Sciatic nerve (tissue), 2 donors: ENCODE measurements at regions not wholly inside any gene's neighbourhood (a gene's known extent, or its start where the extent isn't known, plus 50 kb on each side); places are given as distances from the start of the nearest gene placed in this dataset.

Experiments used
- ATAC-seq: fragments of 200-7000 bp; cut with Tn5 transposase; one replicate; pipeline ENCODE4 v1.9.1; 2020; ENCODE audit warnings: mild to moderate bottlenecking, moderate library complexity
- DNase-seq: peaks from one replicate; pipeline ENCODE4 v3.0.0-alpha.2; 2020; ENCODE audit warnings: low spot score
- intact Hi-C: fragments of 100-400 bp; cut with DNase I; formaldehyde crosslinking; loops from one replicate; pipeline ENCODE4 v1.14.2; 2022
- donor health status: DM: no; HTN: no; CAD: no.
- donor health status: DM: no; HTN: no; CAD: no.

- no peak for ATAC-seq
- intact Hi-C loops = no loop called here
- DNase-seq = no peak
Observed at GRCh38 chr15:95228856-95229555, 997.6 kb downstream of the MCTP2 start.

DNA sequence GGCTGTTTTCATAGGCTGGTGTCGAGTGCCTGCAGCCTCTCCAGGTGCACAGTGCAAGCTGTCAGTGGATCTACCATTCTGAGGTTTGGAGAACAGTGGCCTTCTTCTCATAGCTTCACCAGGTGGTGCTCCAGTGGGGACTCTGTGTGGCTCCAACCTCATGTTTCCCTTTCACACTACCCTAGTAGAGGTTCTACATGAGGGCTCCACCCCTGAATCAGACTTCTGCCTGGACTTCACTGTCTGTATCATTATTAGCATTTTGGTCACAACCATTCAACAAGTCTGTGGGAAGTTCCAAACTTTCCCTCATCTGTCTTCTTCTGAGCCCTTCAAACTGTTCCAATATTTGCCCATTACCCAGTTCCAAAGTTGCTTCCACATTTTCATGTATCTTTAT, 1003.7 kb downstream of the MCTP2 start:
- ATAC-seq (no peak), DNase-seq (no peak)
- intact Hi-C loops = no loop called here

DNA sequence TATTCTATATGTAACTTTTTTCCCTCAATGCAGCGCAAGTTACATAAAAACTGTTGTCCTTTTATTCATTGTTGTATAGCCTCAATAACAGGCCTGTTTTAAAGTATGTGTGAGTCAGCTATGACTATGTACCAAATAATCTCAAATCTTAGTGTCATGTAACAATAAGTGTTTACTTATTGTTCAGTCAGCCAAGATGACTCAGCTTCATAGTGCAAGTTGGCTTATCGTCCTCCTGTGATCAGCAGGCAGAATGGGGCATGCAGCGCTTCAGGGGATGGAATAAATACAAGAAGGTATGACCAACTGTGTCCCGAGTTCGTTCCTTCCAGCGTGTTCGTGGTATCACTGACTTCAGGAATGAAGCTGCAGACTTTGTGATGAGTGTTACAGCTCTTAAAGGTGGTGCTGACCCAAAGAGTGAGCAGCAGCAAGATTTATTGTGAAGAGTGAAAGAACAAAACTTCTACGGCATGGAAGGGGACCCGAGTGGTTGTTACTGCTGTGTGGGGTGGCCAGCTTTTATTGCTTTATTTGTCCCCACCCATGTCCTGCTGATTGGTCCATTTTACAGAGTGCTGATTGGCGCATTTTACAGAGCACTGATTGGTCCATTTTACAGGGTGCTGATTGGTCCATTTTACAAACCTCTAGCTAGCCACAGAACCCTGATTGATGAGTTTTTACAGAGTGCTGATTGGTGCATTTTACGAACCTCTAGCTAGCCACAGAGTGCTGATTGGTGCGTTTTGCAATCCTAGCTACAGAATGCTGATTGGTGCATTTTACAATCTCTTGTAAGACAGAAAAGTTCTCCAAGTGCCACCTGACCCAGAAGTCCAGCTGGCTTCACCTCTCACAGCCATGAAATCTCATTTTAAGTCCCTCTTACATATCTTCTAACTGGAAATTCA, 1016.0 kb downstream of the MCTP2 start:
- DNase-seq (no peak), ATAC-seq (peak; percentile 42)
- intact Hi-C loops = no loop called here

GRCh38 chr15:95249524-95249923, 1018.2 kb downstream of the MCTP2 start:
- intact Hi-C loops = no loop called here

GRCh38 chr15:95252404-95252803, 1021.0 kb downstream of the MCTP2 start:
- ATAC-seq (no peak), DNase-seq (no peak)
- intact Hi-C loops = no loop called here

More at GRCh38 chr15:95249524-95249923, 1018.2 kb downstream of the MCTP2 start:
- ATAC-seq = no peak
- no peak for DNase-seq

GRCh38 chr15:95254263-95254662, 1022.9 kb downstream of the MCTP2 start:
- intact Hi-C loops = no loop called here
- DNase-seq = no peak
- peak; percentile 42 for ATAC-seq

- peak; percentile 86 for DNase-seq
- peak; percentile 91 for ATAC-seq
- intact Hi-C loops = no loop called here
Observed at GRCh38 chr15:95259513-95259912, 1028.2 kb downstream of the MCTP2 start.

- ATAC-seq (peak; percentile 19), DNase-seq (no peak)
- intact Hi-C loops = loop anchor here (10.0 kb wide), 1 partner anchor 1085 kb away; no protein-coding TSS in a partner anchor
Observed at GRCh38 chr15:95259965-95260364, 1028.6 kb downstream of the MCTP2 start.

DNA sequence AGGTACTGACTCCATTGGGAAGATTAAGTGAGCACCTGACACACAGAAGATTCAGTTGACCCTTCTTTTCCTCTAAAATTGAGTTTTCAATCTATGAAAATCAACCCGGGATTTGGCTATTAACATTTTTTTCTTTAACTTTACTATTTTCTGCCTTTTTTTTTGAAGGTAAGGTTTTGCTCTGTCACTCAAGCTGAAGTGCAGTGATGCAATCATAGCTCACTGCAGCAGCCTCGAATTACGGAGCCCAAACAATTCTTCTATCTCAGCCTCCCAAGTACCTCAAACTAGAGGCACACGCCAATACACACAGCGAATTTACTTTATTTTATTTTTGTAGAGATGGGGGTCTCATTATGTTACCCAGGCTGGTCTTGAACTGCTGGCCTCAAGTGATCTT, 1029.5 kb downstream of the MCTP2 start:
- DNase-seq (no peak), ATAC-seq (no peak)
- intact Hi-C loops = loop anchor here (10.0 kb wide), 1 partner anchor 1084 kb away; no protein-coding TSS in a partner anchor

DNA sequence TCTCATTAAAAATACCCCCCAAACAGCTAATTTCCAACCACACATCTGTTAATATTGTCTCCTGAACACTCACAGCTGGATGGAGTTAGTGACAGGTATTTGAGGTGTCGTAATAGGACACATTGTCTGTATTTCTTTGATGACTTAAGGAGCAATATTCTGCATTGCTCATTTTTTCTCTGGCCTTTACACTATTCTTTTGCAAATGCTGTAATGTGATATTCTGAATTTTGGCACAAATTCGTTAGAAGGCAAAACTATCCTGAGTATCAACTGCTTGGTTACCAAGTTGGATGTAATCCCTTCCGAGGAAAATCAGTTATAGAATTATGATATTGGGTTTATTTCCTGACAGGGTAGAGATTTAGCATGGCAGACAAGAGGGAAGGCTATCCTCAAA, 1030.2 kb downstream of the MCTP2 start:
- no peak for DNase-seq

GRCh38 chr15:95261968-95262367, 1030.6 kb downstream of the MCTP2 start:
- intact Hi-C loops = loop anchor here (10.0 kb wide), 1 partner anchor 1083 kb away; no protein-coding TSS in a partner anchor
- ATAC-seq (no peak), DNase-seq (no peak)

More for the DNA sequence above, 1030.2 kb downstream of the MCTP2 start:
- no peak for ATAC-seq
- intact Hi-C loops = loop anchor here (10.0 kb wide), 1 partner anchor 1083 kb away; no protein-coding TSS in a partner anchor

- DNase-seq (no peak), ATAC-seq (no peak)
- intact Hi-C loops = loop anchor here (10.0 kb wide), 1 partner anchor 1082 kb away; no protein-coding TSS in a partner anchor
Observed at GRCh38 chr15:95262866-95263564, 1031.7 kb downstream of the MCTP2 start.

DNA sequence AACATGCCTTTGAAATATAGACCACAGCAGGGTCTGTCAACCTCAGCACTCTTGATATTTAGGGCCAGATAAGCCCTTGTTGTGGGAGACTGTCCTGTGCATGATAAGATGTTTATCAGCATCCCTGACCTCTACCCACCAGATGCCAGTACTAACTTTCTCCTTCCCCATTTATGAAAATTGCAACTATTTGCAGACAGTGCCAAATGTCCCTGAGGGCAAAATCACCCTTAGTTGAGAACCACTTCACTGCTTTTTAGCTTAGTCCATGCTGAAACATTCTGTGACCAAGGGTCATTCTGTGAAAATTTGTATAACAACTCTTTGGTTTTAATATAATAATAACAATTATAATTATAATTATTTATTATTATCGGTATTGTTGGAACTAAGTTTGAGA, 1032.4 kb downstream of the MCTP2 start:
- ATAC-seq (no peak), DNase-seq (no peak)
- intact Hi-C loops = loop anchor here (10.0 kb wide), 1 partner anchor 1081 kb away; no protein-coding TSS in a partner anchor

DNA sequence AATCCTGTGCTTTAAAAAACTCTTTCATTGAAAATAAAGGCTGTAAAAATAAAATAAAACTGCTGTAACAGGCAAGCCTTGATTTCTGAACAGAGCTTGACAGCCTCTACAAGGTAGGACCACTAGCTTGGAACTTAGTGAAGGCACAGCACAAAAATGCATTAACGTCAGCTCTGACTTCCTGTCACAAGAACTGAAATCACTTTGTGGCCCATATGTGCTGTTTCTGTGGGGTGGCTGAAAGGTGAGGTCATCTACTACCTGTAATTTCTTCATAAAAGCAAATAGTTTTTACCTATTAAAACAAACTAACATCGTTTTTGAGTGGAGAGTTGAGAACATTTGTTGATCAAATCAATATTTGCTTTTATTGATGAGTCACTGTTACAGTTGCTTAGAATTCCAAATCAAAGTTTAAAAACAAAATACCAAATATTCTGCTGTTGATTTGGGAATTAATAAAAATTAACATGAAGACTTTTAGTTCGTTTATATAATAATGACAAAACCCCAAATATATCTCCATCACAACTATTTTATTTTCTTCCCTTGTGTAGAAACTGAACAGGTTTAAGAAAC, 1034.1 kb downstream of the MCTP2 start:
- ATAC-seq (no peak), DNase-seq (no peak)
- intact Hi-C loops = loop anchor here (10.0 kb wide), 1 partner anchor 1079 kb away; no protein-coding TSS in a partner anchor

GRCh38 chr15:95266451-95267061, 1035.2 kb downstream of the MCTP2 start:
- DNase-seq (no peak), ATAC-seq (peak; percentile 87)
- intact Hi-C loops = loop anchor here (10.0 kb wide), 1 partner anchor 1078 kb away; no protein-coding TSS in a partner anchor

DNA sequence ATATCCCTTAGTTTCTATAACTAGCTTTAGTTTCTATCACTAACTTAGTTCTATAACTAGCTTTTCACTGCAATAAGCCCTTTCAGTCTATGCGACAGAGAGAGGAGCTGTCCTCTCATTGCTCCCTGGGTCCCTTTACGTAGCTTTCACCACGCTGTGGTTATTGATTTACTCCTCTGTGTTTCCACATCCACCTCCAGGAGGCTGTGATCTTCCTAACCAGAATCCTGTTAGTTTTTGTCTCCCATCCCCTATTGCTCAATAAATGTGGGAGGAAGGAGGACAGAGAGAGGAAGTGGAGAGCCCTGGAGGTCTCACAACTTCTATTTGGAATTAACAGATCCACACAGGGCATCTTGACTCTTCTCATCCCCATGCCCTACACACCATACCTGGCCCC, 1036.1 kb downstream of the MCTP2 start:
- DNase-seq (no peak), ATAC-seq (peak; percentile 64)
- intact Hi-C loops = loop anchor here (10.0 kb wide), 1 partner anchor 1077 kb away; no protein-coding TSS in a partner anchor

DNA sequence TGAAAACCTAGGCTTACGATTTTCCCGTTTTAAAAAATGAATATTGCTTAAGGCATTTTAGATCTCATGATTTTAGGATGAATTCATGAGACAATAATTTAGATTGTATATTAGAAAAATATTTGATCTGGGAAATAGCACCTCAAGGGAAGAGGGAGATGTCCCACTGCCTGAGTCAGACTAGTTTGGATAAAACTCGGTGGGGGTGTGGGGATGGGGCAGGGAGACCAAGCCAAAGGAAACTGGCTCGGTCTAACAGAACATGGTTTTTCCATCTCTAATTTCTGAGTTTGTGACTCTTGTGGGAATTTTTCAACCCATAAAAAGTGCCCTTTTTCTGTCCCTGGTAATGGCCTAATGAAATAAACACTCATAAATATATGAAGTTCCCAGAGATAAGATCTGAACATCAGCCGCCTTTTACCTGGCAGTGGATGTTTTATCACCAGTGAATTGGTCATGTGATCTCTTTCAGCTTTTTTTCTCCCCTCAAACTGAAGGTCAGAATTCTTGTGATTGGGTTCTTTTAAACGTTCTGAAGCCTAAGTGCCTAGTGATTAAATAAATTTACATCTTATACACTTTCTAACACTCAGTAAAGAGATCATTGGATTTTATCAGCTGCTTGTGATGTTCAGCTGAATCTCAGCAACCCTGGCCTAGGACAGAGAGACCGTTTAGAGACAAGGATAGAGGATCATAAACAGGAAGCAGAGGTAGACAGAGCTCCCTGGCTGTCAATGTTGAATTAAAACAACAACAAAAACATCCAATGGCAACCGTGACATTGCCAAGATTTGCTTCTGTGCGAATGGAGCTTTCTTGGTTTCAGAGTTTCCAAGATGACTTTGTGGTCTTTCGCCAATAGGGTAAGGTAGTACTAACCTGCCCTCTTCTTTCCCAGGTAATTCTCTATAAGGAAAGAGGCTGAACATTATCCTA, 1038.2 kb downstream of the MCTP2 start:
- intact Hi-C loops = loop anchor here (10.0 kb wide), 1 partner anchor 1075 kb away; no protein-coding TSS in a partner anchor
- ATAC-seq (peak; percentile 38), DNase-seq (no peak)
